Esophagus muscularis mucosa (tissue), 4 donors: ENCODE measurements at regions not wholly inside any gene's neighbourhood (a gene's known extent, or its start where the extent isn't known, plus 50 kb on each side); places are given as distances from the start of the nearest gene placed in this dataset.
"Not testable (repeated sequence)": the region's sequence is repeated elsewhere in the genome, so short reads cannot be mapped to it uniquely, and the experiment has no call there.

ENCODE experiments used
- DNase-seq: peaks from one replicate; pipeline ENCODE4 v3.0.0-alpha.2; 2017; ENCODE audit errors: extremely low spot score
- H3K27ac ChIP-seq, 4 donors: fragments of 200-600 bp; sonication (generic); replicated peaks in 1 of 4; 1 replicate in 3 of 4; 2 replicates in 1 of 4; pipeline ENCODE4 v1.5.1; 2016 to 2019; ENCODE audit warnings: mild to moderate bottlenecking in 1 of 4
- H3K27me3 ChIP-seq, 4 donors: fragments of 200-600 bp; sonication (generic); one replicate each; pipeline versions ENCODE4 v1.5.1 to v1.6.0; 2016 to 2019
- H3K36me3 ChIP-seq, 4 donors: fragments of 200-600 bp; sonication (generic); one replicate each; pipeline ENCODE4 v1.5.1; 2016 to 2019
- H3K4me1 ChIP-seq, 4 donors: fragments of 200-600 bp; sonication (generic); one replicate each; pipeline ENCODE4 v1.5.1; 2016 to 2019
- H3K4me3 ChIP-seq, 4 donors: fragments of 200-600 bp; sonication (generic); 1 replicate in 2 of 4; 2 replicates in 2 of 4; pipeline ENCODE4 v1.5.1; 2016 to 2019; ENCODE audit warnings: mild to moderate bottlenecking in 4 of 4, moderate library complexity in 1 of 4
- H3K9me3 ChIP-seq, 4 donors: fragments of 200-600 bp; sonication (generic); 1 replicate in 3 of 4; 2 replicates in 1 of 4; pipeline ENCODE4 v1.5.1; 2016 to 2019
- EP300 ChIP-seq: sonication (generic); formaldehyde crosslinking; IDR thresholded peaks from one replicate; pipeline ENCODE4 v1.6.1; 2017; ENCODE audit warnings: antibody characterized with exemption
- POLR2A ChIP-seq: fragments of 450-650 bp; IDR thresholded peaks from one replicate; pipeline ENCODE4 v1.6.1; 2017; ENCODE audit warnings: antibody characterized with exemption, moderate library complexity, mild to moderate bottlenecking, low read depth
- POLR2AphosphoS5 ChIP-seq, 2 donors: sonication (generic); formaldehyde crosslinking; IDR thresholded peaks; one replicate each; pipeline ENCODE4 v1.6.1; 2017; ENCODE audit warnings: antibody characterized with exemption in 2 of 2
- WGBS: methylation state at CpG from one replicate; pipeline ENCODE4 v1.1.5; 2018; 5-methylcytosine and 5-hydroxymethylcytosine counted together
- intact Hi-C: fragments of 100-400 bp; cut with DNase I; formaldehyde crosslinking; loops from one replicate; pipeline ENCODE4 v1.15.1; 2023
- TF ChIP-seq, protein P1 (sequence below), 3 experiments: fragments of 200-600 bp in 2 of 3; fragments of 450-650 bp in 1 of 3; sonication (generic) in 2 of 3; IDR thresholded peaks; one replicate each; pipeline ENCODE4 v1.5.1; 2017 to 2019; ENCODE audit warnings: antibody characterized with exemption in 3 of 3, mild to moderate bottlenecking in 2 of 3, moderate library complexity in 1 of 3

DNA sequence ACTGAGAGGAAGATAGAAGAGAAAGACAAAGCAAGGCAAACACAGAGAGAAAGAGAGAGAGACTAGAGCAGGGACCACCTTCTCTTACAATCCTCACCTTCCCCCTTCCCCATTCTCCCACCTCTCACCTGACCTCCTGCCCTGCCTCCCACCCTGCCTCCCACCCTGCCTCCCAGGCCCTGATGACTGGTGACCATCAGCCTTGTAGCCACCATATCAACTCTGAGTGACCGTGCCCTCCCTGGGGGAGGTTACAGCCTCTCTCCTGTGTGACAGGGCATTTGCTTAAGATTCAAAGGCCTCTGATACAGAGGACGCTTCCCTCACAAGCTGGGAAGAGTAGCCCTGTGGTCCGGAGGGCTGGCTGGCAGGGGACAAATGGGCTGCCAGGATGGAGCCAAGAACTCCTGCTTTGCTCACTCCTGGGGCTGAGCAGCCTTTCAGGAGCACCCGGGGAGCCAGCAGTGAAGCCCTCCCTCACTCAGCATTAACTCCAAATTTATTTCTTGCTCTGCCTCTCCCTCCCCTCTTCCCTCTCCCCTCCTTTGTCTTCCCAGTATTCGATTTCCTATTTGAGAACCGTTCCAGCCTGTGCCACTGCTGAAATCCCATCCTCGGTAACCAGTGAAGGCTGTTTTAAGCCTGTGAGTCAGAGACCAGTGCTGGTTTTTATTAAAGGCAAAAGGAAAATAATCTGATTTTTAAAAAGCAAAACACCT lies 125.2 kb upstream of the SYT13 start:
- Histone ChIP-seq H3K36me3 (no peaks in the 10 kb centered on the region), H3K27ac (no peak overlapping the region), H3K9me3 (no peaks in the 10 kb centered on the region), H3K27me3 (peaks cover 0 to 62% (median 5%) of the 10 kb centered on the region in 4 donors), H3K4me1 (no peaks in the 10 kb centered on the region), H3K4me3 (no peak overlapping the region)
- WGBS = 13% methylated on average over 4 of the region's 7 CpGs
- no peak for DNase-seq
- intact Hi-C loops = no loop called here
- TF ChIP-seq, protein P1, sequence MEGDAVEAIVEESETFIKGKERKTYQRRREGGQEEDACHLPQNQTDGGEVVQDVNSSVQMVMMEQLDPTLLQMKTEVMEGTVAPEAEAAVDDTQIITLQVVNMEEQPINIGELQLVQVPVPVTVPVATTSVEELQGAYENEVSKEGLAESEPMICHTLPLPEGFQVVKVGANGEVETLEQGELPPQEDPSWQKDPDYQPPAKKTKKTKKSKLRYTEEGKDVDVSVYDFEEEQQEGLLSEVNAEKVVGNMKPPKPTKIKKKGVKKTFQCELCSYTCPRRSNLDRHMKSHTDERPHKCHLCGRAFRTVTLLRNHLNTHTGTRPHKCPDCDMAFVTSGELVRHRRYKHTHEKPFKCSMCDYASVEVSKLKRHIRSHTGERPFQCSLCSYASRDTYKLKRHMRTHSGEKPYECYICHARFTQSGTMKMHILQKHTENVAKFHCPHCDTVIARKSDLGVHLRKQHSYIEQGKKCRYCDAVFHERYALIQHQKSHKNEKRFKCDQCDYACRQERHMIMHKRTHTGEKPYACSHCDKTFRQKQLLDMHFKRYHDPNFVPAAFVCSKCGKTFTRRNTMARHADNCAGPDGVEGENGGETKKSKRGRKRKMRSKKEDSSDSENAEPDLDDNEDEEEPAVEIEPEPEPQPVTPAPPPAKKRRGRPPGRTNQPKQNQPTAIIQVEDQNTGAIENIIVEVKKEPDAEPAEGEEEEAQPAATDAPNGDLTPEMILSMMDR (IDR thresholded peaks at IDR 0.05) = no peak
- TF ChIP-seq EP300 (no peak), POLR2AphosphoS5 (IDR thresholded peaks at IDR 0.05) (no peak)

DNA sequence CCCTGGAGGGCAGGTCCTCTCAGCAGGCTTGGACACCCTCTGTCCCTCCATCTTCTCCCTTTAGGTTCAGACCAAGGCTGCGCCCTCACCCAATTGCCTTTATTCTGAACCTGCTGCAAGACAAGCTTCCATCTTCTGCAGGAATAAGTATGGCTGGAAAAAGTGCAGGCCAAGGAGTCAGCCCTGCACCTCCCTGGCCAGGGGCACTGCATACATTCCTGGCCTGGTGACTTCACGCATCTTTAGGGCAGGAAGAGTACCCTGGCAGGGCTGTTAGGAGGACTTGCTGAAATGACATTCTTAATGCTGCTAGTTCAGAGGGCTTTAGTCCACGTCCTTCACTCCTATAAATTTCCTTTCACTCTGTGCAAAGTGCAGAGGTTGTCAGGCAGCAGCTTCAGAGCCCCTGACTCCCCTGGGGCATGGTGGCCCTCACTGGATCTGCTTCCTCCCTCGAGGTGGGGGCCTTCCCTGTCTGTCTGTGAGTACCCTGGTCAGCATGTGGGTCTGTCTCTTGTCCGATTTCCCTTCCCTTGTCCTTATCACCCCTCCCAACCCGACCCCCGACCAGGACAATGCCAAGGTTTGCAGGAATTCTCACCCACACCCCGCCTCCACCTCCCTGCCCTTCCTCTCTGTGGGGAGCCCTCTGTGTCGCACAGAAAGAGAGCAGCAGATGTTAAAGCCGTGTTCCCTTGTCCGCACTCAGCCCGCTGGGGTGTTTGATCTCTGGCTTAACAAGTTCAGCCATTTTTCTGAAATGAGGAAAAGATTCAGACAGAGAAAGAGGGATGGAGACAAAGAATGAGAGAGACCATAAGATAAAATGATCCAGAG lies 124.5 kb upstream of the SYT13 start:
- intact Hi-C loops = no loop called here
- 51% methylated on average over 12 of the region's 12 CpGs for WGBS
- DNase-seq = no peak
- Histone ChIP-seq H3K27ac (no peak overlapping the region), H3K9me3 (no peaks in the 10 kb centered on the region), H3K4me3 (no peak overlapping the region), H3K27me3 (peaks cover 0 to 64% (median 5%) of the 10 kb centered on the region in 4 donors), H3K36me3 (no peaks in the 10 kb centered on the region), H3K4me1 (no peaks in the 10 kb centered on the region)
- no peak for TF ChIP-seq EP300
- TF ChIP-seq, protein P1 (IDR thresholded peaks at IDR 0.05) = no peak

DNA sequence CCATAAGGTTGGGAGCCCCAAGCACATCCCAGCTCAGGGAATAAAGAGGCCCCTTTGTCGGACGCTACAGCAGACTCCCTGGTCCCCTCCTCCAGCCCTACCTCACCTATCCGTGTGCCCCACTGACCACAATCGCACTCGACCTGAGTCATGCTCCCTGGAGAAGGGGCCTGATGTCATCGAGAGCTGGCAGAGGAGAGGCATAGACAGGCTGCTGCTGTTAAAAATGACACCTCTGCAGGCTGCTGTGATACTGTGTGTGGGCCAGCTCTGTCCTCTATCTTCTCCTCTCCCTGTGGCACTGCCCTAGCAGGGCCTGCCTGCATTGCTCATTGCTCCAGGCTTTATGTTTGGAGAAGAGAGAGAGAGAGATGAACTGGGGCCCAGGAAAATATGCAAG lies 123.4 kb upstream of the SYT13 start:
- no peak for TF ChIP-seq POLR2AphosphoS5 (IDR thresholded peaks at IDR 0.05)
- Histone ChIP-seq H3K4me1 (no peaks in the 10 kb centered on the region), H3K27me3 (peaks cover 0 to 73% (median 5%) of the 10 kb centered on the region in 4 donors), H3K36me3 (no peaks in the 10 kb centered on the region), H3K9me3 (no peaks in the 10 kb centered on the region), H3K27ac (no peak overlapping the region), H3K4me3 (no peak overlapping the region)
- intact Hi-C loops = no loop called here
- DNase-seq = no peak
- WGBS = 58% methylated on average over 6 of the region's 6 CpGs

DNA sequence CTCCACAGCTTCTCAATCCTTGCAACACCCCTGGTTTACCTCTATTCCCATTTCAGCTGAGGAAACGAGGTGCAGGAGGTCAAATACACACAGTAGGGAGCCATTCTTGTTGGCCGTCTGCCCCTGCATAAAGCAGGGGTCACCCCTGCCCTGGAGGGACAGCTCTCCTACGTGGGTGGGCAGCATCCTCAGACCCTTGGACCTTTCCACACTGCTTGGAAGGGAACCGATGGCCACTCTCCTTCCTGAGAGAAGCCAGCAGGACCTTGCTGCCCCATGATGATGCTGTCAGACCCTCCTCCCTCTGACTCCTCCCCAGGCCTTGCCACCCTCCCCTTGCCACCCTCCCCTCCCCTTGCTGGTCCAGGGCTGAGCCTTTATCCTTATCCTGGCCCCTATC lies 121.1 kb upstream of the SYT13 start:
- Histone ChIP-seq H3K4me3 (no peak overlapping the region), H3K4me1 (no peaks in the 10 kb centered on the region), H3K9me3 (no peaks in the 10 kb centered on the region), H3K27ac (no peak overlapping the region), H3K36me3 (no peaks in the 10 kb centered on the region), H3K27me3 (peaks cover 0 to 65% (median under 1%) of the 10 kb centered on the region in 4 donors)
- 67% methylated on average over 4 of the region's 4 CpGs for WGBS
- intact Hi-C loops = no loop called here
- no peak for DNase-seq
- TF ChIP-seq POLR2AphosphoS5 (IDR thresholded peaks at IDR 0.05) (no peak), POLR2A (no peak), EP300 (no peak)
- TF ChIP-seq, protein P1 (IDR thresholded peaks at IDR 0.05) = no peak

DNA sequence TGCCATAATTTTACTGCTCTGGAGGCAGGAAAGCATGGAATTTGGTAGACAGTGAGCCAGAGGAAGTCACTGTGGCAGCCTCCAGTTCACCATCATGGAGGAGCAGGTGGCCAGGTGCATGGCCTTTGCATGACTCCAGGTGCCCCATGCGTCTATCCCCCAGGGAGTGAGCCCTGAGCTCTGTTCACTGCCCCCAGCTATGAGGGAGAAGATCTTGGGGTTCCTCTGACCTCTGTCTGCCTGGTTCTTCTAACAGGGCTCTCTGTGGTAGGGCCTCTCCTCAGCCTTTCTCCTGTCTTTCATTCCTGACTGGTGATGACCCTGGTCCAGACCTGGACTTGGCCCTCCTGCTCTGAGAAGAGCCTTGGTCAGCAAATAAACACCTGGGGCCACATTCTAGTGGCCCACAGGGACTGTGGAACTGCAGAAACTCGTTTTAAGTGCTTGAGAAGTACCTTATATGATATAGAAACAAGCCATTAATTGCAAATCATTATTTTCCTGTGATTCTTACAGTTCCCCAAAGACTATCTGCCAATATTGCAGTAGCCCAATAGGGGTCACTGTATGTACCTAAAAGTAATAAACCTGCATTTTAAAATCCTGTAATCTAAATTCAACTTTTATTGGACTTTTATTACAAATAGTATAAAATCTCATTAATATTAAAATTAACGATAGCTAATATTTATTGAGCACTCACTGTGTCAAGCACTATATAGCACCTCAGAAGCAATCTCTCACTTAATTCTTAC lies 120.0 kb upstream of the SYT13 start:
- 62% methylated on average over 3 of the region's 3 CpGs for WGBS

DNA sequence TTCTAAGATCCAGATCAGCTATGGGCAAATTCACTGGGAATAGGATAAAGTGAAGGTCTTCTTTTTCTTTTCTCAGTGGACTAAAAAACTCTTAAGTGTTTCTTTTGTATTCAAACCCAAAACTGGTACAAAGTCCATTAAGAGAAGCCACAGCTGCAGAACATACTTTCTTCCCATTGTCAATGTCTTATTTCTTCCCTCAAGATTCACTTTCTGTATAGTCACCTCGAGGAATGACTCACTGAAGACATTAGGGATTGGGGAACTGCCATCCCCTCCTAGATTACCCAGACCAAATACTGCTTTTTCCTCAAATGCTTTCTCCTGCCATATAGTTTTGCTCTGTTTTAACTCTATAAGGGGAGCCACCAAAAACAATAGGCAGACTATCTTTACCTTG lies 117.4 kb upstream of the SYT13 start:
- 41% methylated on average over 1 of the region's 1 CpG for WGBS
- H3K27me3 ChIP-seq = peaks cover 0 to 61% (median 0%) of the 10 kb centered on the region in 4 donors
- not testable (repeated sequence) for H3K27ac ChIP-seq

More for the DNA sequence above, 120.0 kb upstream of the SYT13 start:
- Histone ChIP-seq H3K4me1 (no peaks in the 10 kb centered on the region), H3K27ac (no peak overlapping the region), H3K9me3 (no peaks in the 10 kb centered on the region), H3K36me3 (no peaks in the 10 kb centered on the region), H3K4me3 (no peak overlapping the region), H3K27me3 (peaks cover 0 to 58% (median 0%) of the 10 kb centered on the region in 4 donors)
- intact Hi-C loops = no loop called here
- DNase-seq = no peak
- TF ChIP-seq EP300 = no peak
- no peak for TF ChIP-seq POLR2A
- TF ChIP-seq, protein P1 (IDR thresholded peaks at IDR 0.05) = peak; percentile 7 to 27 (median 14)
- TF ChIP-seq POLR2AphosphoS5 (IDR thresholded peaks at IDR 0.05) = no peak

More for the DNA sequence above, 117.4 kb upstream of the SYT13 start:
- H3K4me1 ChIP-seq, intact Hi-C loops, H3K4me3 ChIP-seq, H3K9me3 ChIP-seq, H3K36me3 ChIP-seq, DNase-seq: not testable (repeated sequence)
